ENCODE measurements at regions not wholly inside any gene's neighbourhood (a gene's known extent, or its start where the extent isn't known, plus 50 kb on each side); places are given as distances from the start of the nearest gene placed in this dataset.

GRCh38 chr20:60764328-60764727 is 487.7 kb upstream of the CDH4 start:
- TF ChIP-seq CTCF (conservative IDR thresholded peaks at IDR 0.05; ENCODE audit: low read depth, low read length) = no peak
- no peak for DNase-seq (ENCODE audit: low read depth)
- H3K4me3 ChIP-seq (ENCODE audit: low read depth, low read length) = no peak overlapping the region

- no peak overlapping the region for H3K4me3 ChIP-seq (ENCODE audit: low read depth, low read length)
- no peak for DNase-seq (ENCODE audit: low read depth)
These were observed 487.3 kb upstream of the CDH4 start for GRCh38 chr20:60764771-60765170.

GRCh38 chr20:60765821-60766403 is 486.1 kb upstream of the CDH4 start:
- TF ChIP-seq CTCF (conservative IDR thresholded peaks at IDR 0.05; ENCODE audit: low read depth, low read length) = no peak
- no peak for DNase-seq (ENCODE audit: low read depth)
- H3K4me3 ChIP-seq (ENCODE audit: low read depth, low read length) = no peak overlapping the region

More at GRCh38 chr20:60764771-60765170, 487.3 kb upstream of the CDH4 start:
- no peak for TF ChIP-seq CTCF (conservative IDR thresholded peaks at IDR 0.05; ENCODE audit: low read depth, low read length)

GRCh38 chr20:60768216-60768615 is 483.8 kb upstream of the CDH4 start:
- no peak for DNase-seq (ENCODE audit: low read depth)
- no peak for TF ChIP-seq CTCF (conservative IDR thresholded peaks at IDR 0.05; ENCODE audit: low read depth, low read length)
- no peak overlapping the region for H3K4me3 ChIP-seq (ENCODE audit: low read depth, low read length)

- no peak for DNase-seq (ENCODE audit: low read depth)
- TF ChIP-seq CTCF (conservative IDR thresholded peaks at IDR 0.05; ENCODE audit: low read depth, low read length) = no peak
- no peak overlapping the region for H3K4me3 ChIP-seq (ENCODE audit: low read depth, low read length)
These were observed 471.6 kb upstream of the CDH4 start for GRCh38 chr20:60780388-60781025.

- TF ChIP-seq CTCF (conservative IDR thresholded peaks at IDR 0.05; ENCODE audit: low read depth, low read length) = no peak
- no peak for DNase-seq (ENCODE audit: low read depth)
- H3K4me3 ChIP-seq (ENCODE audit: low read depth, low read length) = no peak overlapping the region
These were observed 469.0 kb upstream of the CDH4 start for GRCh38 chr20:60782959-60783625.

Measured in choroid plexus epithelial cell (primary cell).